GM12878 (cell line): ENCODE measurements at regions not wholly inside any gene's neighbourhood (a gene's known extent, or its start where the extent isn't known, plus 50 kb on each side); places are given as distances from the start of the nearest gene placed in this dataset.

Experiments
- ASH2L ChIP-seq: fragments of 300-600, 200-600 bp; sonication (generic); IDR thresholded peaks from 2 replicates; pipeline ENCODE4 v1.6.1; 2017; ENCODE audit warnings: low read depth, mild to moderate bottlenecking, borderline replicate concordance
- ATF7 ChIP-seq: fragments of 450-650 bp; IDR thresholded peaks from 2 replicates; pipeline ENCODE4 v1.6.1; 2016; ENCODE audit warnings: low read depth, mild to moderate bottlenecking
- DPF2 ChIP-seq: fragments of 450-650 bp; IDR thresholded peaks from 2 replicates; pipeline ENCODE4 v1.6.1; 2017; ENCODE audit warnings: mild to moderate bottlenecking
- FOXK2 ChIP-seq: fragments of 450-650 bp; IDR thresholded peaks from 2 replicates; pipeline ENCODE4 v1.6.1; 2017; ENCODE audit warnings: mild to moderate bottlenecking, moderate library complexity
- KDM1A ChIP-seq: fragments of 200-600 bp; sonication (generic); IDR thresholded peaks from 2 replicates; pipeline ENCODE4 v1.6.1; 2016; ENCODE audit warnings: borderline replicate concordance
- MEF2B ChIP-seq: fragments of 450-650 bp; IDR thresholded peaks from 2 replicates; pipeline ENCODE4 v1.6.1; 2018; ENCODE audit warnings: mild to moderate bottlenecking, moderate library complexity; ENCODE audit not compliant: partially characterized antibody, poor library complexity, severe bottlenecking
- MTA2 ChIP-seq: fragments of 450-650 bp; IDR thresholded peaks from 2 replicates; pipeline ENCODE4 v1.6.1; 2016; ENCODE audit warnings: low read depth, mild to moderate bottlenecking, moderate library complexity
- MTA3 ChIP-seq: IDR thresholded peaks from 2 replicates; pipeline ENCODE4 v1.6.1; 2012; ENCODE audit warnings: low read length, inconsistent platforms, borderline replicate concordance
- NFIC ChIP-seq: IDR thresholded peaks from 2 replicates; pipeline ENCODE4 v1.6.1; 2012; ENCODE audit warnings: low read depth, mild to moderate bottlenecking, inconsistent platforms, low read length, moderate library complexity
- NFYA ChIP-seq: IDR thresholded peaks from 2 replicates; pipeline ENCODE4 v1.6.1; 2011; ENCODE audit warnings: low read depth, mild to moderate bottlenecking, low read length, improper control_type of control experiment, borderline replicate concordance
- NR2F1 ChIP-seq: fragments of 450-650 bp; conservative IDR thresholded peaks from 2 replicates; pipeline ENCODE4 v1.6.1; 2017; ENCODE audit warnings: mild to moderate bottlenecking
- NRF1 ChIP-seq: conservative IDR thresholded peaks from 2 replicates; pipeline ENCODE4 v1.6.1; 2011; ENCODE audit warnings: mild to moderate bottlenecking, low read depth, low read length, improper control_type of control experiment
- RCOR1 ChIP-seq: conservative IDR thresholded peaks from 2 replicates; pipeline ENCODE4 v1.6.1; 2012; ENCODE audit warnings: low read depth, low read length, improper control_type of control experiment
- SMAD1 ChIP-seq: fragments of 450-650 bp; IDR thresholded peaks from 2 replicates; pipeline ENCODE4 v1.6.1; 2018; ENCODE audit warnings: mild to moderate bottlenecking, low read depth; ENCODE audit not compliant: partially characterized antibody
- TAF1 ChIP-seq: IDR thresholded peaks from 2 replicates; pipeline ENCODE4 v1.6.1; 2011; ENCODE audit warnings: mild to moderate bottlenecking, low read depth, low read length, borderline replicate concordance
- TCF3 ChIP-seq: IDR thresholded peaks from 2 replicates; pipeline ENCODE4 v1.6.1; 2012; ENCODE audit warnings: low read depth, mild to moderate bottlenecking, low read length, borderline replicate concordance; ENCODE audit not compliant: insufficient read depth
- ZBED1 ChIP-seq: IDR thresholded peaks from 2 replicates; pipeline ENCODE4 v1.6.1; 2016; ENCODE audit warnings: borderline replicate concordance
- TF ChIP-seq, protein P1 (sequence below): IDR thresholded peaks from 2 replicates; pipeline ENCODE4 v1.6.1; 2012; ENCODE audit warnings: mild to moderate bottlenecking, low read depth, low read length
- TF ChIP-seq, protein P2 (sequence below): fragments of 450-650 bp; IDR thresholded peaks from 2 replicates; pipeline ENCODE4 v1.6.1; 2018; ENCODE audit warnings: mild to moderate bottlenecking, low read depth, moderate library complexity; ENCODE audit not compliant: partially characterized antibody
- TF ChIP-seq, protein P3 (sequence below): fragments of 450-650 bp; IDR thresholded peaks from 2 replicates; pipeline ENCODE4 v1.6.1; 2018; ENCODE audit warnings: borderline replicate concordance, mild to moderate bottlenecking; ENCODE audit not compliant: partially characterized antibody
- TF ChIP-seq, protein P4 (sequence below): IDR thresholded peaks from 2 replicates; pipeline ENCODE4 v1.6.1; 2011; ENCODE audit warnings: low read depth, low read length, improper control_type of control experiment, borderline replicate concordance

DNA sequence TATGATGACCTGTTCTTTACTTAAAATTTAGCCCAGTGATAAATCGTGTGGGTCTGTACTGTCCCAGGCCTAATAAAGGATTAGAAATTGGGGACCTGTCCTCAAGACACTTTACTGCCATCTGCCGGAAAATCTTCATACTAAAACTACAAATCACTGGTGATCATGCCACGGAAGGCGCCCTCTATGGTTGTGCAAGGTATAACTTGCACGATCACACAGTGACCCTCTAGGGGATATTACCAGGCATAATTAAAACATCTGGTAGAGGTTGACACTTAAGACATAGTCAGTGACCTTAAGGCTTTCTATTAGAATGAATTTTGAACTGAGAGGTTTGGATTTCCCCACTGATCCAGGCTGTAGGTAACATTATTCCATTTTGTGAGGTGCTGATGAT is 172.6 kb downstream of the BMP2 start (continued):
- TF ChIP-seq, protein P1, sequence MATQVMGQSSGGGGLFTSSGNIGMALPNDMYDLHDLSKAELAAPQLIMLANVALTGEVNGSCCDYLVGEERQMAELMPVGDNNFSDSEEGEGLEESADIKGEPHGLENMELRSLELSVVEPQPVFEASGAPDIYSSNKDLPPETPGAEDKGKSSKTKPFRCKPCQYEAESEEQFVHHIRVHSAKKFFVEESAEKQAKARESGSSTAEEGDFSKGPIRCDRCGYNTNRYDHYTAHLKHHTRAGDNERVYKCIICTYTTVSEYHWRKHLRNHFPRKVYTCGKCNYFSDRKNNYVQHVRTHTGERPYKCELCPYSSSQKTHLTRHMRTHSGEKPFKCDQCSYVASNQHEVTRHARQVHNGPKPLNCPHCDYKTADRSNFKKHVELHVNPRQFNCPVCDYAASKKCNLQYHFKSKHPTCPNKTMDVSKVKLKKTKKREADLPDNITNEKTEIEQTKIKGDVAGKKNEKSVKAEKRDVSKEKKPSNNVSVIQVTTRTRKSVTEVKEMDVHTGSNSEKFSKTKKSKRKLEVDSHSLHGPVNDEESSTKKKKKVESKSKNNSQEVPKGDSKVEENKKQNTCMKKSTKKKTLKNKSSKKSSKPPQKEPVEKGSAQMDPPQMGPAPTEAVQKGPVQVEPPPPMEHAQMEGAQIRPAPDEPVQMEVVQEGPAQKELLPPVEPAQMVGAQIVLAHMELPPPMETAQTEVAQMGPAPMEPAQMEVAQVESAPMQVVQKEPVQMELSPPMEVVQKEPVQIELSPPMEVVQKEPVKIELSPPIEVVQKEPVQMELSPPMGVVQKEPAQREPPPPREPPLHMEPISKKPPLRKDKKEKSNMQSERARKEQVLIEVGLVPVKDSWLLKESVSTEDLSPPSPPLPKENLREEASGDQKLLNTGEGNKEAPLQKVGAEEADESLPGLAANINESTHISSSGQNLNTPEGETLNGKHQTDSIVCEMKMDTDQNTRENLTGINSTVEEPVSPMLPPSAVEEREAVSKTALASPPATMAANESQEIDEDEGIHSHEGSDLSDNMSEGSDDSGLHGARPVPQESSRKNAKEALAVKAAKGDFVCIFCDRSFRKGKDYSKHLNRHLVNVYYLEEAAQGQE = no peak
- no peak for TF ChIP-seq SMAD1
- no peak for TF ChIP-seq TAF1
- TF ChIP-seq, protein P2, sequence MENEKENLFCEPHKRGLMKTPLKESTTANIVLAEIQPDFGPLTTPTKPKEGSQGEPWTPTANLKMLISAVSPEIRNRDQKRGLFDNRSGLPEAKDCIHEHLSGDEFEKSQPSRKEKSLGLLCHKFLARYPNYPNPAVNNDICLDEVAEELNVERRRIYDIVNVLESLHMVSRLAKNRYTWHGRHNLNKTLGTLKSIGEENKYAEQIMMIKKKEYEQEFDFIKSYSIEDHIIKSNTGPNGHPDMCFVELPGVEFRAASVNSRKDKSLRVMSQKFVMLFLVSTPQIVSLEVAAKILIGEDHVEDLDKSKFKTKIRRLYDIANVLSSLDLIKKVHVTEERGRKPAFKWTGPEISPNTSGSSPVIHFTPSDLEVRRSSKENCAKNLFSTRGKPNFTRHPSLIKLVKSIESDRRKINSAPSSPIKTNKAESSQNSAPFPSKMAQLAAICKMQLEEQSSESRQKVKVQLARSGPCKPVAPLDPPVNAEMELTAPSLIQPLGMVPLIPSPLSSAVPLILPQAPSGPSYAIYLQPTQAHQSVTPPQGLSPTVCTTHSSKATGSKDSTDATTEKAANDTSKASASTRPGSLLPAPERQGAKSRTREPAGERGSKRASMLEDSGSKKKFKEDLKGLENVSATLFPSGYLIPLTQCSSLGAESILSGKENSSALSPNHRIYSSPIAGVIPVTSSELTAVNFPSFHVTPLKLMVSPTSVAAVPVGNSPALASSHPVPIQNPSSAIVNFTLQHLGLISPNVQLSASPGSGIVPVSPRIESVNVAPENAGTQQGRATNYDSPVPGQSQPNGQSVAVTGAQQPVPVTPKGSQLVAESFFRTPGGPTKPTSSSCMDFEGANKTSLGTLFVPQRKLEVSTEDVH = no peak
- TF ChIP-seq NR2F1 = peak; percentile 56; the same call in 1 of the 2 replicates
- TF ChIP-seq NFYA = no peak
- no peak for TF ChIP-seq NFIC
- no peak for TF ChIP-seq TCF3
- TF ChIP-seq ATF7 = peak; percentile 18; the same call in 1 of the 2 replicates
- no peak for TF ChIP-seq MTA3
- no peak for TF ChIP-seq ASH2L
- TF ChIP-seq MTA2 = 0 out of 2 replicates have a peak, but pooled peaks have one; percentile 10
- no peak for TF ChIP-seq FOXK2
- TF ChIP-seq, protein P3, sequence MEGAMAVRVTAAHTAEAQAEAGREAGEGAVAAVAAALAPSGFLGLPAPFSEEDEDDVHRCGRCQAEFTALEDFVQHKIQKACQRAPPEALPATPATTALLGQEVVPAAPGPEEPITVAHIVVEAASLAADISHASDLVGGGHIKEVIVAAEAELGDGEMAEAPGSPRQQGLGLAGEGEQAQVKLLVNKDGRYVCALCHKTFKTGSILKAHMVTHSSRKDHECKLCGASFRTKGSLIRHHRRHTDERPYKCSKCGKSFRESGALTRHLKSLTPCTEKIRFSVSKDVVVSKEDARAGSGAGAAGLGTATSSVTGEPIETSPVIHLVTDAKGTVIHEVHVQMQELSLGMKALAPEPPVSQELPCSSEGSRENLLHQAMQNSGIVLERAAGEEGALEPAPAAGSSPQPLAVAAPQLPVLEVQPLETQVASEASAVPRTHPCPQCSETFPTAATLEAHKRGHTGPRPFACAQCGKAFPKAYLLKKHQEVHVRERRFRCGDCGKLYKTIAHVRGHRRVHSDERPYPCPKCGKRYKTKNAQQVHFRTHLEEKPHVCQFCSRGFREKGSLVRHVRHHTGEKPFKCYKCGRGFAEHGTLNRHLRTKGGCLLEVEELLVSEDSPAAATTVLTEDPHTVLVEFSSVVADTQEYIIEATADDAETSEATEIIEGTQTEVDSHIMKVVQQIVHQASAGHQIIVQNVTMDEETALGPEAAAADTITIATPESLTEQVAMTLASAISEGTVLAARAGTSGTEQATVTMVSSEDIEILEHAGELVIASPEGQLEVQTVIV = no peak
- peak; percentile 59 for TF ChIP-seq MEF2B
- no peak for TF ChIP-seq NRF1
- TF ChIP-seq ZBED1 = no peak
- TF ChIP-seq KDM1A = no peak
- TF ChIP-seq, protein P4, sequence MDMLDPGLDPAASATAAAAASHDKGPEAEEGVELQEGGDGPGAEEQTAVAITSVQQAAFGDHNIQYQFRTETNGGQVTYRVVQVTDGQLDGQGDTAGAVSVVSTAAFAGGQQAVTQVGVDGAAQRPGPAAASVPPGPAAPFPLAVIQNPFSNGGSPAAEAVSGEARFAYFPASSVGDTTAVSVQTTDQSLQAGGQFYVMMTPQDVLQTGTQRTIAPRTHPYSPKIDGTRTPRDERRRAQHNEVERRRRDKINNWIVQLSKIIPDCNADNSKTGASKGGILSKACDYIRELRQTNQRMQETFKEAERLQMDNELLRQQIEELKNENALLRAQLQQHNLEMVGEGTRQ = no peak
- no peak for TF ChIP-seq RCOR1
- no peak for TF ChIP-seq DPF2
